GM12891 (cell line): ENCODE measurements at regions not wholly inside any gene's neighbourhood (a gene's known extent, or its start where the extent isn't known, plus 50 kb on each side); places are given as distances from the start of the nearest gene placed in this dataset.
"Not testable (repeated sequence)": the region's sequence is repeated elsewhere in the genome, so short reads cannot be mapped to it uniquely, and the experiment has no call there.

Source experiments
- POLR2A ChIP-seq: IDR thresholded peaks from 2 replicates; pipeline ENCODE4 v1.6.1; 2011; ENCODE audit warnings: low read depth, low read length, control low read depth
- SPI1 ChIP-seq: IDR thresholded peaks from 2 replicates; pipeline ENCODE4 v1.6.1; 2011; ENCODE audit warnings: low read depth, low read length, control low read depth

DNA sequence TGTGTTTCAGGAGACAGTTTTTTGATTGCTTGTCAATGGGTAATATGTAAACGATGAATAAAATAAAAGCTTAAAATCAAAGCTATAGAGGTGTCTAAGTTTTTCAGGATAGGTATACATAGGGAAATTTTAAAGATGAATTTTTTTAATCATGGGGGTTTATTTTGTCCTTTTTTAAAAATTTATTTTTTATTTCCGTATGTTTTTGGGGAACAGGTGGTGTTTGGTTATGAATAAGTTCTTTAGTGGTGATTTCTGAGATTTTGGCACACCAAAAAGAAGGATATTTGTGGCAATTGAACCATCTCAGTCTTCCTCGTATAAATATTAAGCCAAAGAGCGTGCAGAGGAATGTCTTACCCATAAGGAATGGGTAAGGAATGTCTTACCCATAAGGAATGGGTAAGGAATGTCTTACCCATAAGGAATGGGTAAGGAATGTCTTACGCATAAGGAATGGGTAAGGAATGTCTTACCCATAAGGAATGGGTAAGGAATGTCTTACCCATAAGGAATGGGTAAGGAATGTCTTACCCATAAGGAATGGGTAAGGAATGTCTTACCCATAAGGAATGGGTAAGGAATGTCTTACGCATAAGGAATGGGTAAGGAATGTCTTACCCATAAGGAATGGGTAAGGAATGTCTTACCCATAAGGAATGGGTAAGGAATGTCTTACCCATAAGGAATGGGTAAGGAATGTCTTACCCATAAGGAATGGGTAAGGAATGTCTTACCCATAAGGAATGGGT is 53.5 kb upstream of the PLCB4 start:
- TF ChIP-seq POLR2A, SPI1: not testable (repeated sequence)
